Peyer's patch (tissue), 4 donors: ENCODE measurements at regions not wholly inside any gene's neighbourhood (a gene's known extent, or its start where the extent isn't known, plus 50 kb on each side); places are given as distances from the start of the nearest gene placed in this dataset.

Experiments used
- DNase-seq, 3 donors: peaks; one replicate each; pipeline ENCODE4 v3.0.0-alpha.2; 2017 to 2019
- H3K27ac ChIP-seq, 4 donors: fragments of 200-600 bp; sonication (generic); one replicate each; pipeline ENCODE4 v1.5.1; 2016 to 2019
- H3K27me3 ChIP-seq, 2 donors: fragments of 200-600 bp; sonication (generic); one replicate each; pipeline ENCODE4 v1.5.1; 2019
- H3K36me3 ChIP-seq, 3 donors: fragments of 200-600 bp; sonication (generic); one replicate each; pipeline ENCODE4 v1.5.1; 2016 to 2019
- H3K4me1 ChIP-seq, 4 donors: fragments of 200-600 bp; sonication (generic); one replicate each; pipeline ENCODE4 v1.5.1; 2016 to 2019
- H3K4me3 ChIP-seq, 4 donors: fragments of 200-600 bp; sonication (generic); 1 replicate in 3 of 4; 2 replicates in 1 of 4; pipeline ENCODE4 v1.5.1; 2016 to 2019; ENCODE audit warnings: mild to moderate bottlenecking in 1 of 4
- H3K9me3 ChIP-seq, 4 donors: fragments of 200-600 bp; sonication (generic); one replicate each; pipeline ENCODE4 v1.5.1; 2016 to 2019; ENCODE audit warnings: mild to moderate bottlenecking in 1 of 4
- POLR2A ChIP-seq, 2 donors: fragments of 450-650 bp; IDR thresholded peaks; one replicate each; pipeline ENCODE4 v1.5.1; 2017; ENCODE audit warnings: antibody characterized with exemption in 2 of 2, mild to moderate bottlenecking in 2 of 2, moderate library complexity in 2 of 2
- small RNA-seq, 2 donors: library from RNA; depleted of rRNA; stranded (forward); fragments of <200 nt; gene quantifications; one replicate each; pipeline ENCODE3, GENCODE V24; 2016
- TF ChIP-seq, protein P1 (sequence below), 6 experiments: fragments of 450-650 bp in 4 of 6; fragments of 200-600 bp in 2 of 6; sonication (generic) in 1 of 6; IDR thresholded peaks; one replicate each; pipeline ENCODE4 v1.5.1; 2017 to 2019; ENCODE audit warnings: antibody characterized with exemption in 6 of 6, mild to moderate bottlenecking in 3 of 6, moderate library complexity in 1 of 6

DNA sequence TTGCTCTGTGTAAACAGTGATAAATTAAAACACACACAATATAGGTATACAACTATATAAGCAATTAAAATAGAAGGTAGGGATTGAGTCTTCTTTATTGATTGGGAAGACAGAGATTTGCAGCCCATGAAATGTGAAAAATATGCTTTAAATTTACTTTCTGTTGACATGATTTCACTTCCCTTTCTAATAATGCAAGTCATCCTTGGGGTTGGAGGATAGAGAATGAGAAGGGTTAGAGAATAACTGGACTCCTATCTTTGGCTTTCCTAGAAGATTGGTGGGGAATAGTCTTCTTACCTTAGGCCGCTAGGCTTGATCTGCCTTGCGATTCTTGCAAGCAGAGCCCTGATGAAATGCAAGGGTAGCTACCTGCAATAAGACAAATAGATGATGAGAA is 339.8 kb downstream of the NYAP2 start:
- no peak for DNase-seq
- no peak overlapping the region for H3K27ac ChIP-seq
- no peak for TF ChIP-seq POLR2A (IDR thresholded peaks at IDR 0.05)
- TF ChIP-seq, protein P1, sequence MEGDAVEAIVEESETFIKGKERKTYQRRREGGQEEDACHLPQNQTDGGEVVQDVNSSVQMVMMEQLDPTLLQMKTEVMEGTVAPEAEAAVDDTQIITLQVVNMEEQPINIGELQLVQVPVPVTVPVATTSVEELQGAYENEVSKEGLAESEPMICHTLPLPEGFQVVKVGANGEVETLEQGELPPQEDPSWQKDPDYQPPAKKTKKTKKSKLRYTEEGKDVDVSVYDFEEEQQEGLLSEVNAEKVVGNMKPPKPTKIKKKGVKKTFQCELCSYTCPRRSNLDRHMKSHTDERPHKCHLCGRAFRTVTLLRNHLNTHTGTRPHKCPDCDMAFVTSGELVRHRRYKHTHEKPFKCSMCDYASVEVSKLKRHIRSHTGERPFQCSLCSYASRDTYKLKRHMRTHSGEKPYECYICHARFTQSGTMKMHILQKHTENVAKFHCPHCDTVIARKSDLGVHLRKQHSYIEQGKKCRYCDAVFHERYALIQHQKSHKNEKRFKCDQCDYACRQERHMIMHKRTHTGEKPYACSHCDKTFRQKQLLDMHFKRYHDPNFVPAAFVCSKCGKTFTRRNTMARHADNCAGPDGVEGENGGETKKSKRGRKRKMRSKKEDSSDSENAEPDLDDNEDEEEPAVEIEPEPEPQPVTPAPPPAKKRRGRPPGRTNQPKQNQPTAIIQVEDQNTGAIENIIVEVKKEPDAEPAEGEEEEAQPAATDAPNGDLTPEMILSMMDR (IDR thresholded peaks at IDR 0.05) = no peak
- no peaks in the 10 kb centered on the region for H3K4me1 ChIP-seq
- no peak overlapping the region for H3K4me3 ChIP-seq
- no peaks in the 10 kb centered on the region for H3K9me3 ChIP-seq
- no peaks in the 10 kb centered on the region for H3K36me3 ChIP-seq
- no peaks in the 10 kb centered on the region for H3K27me3 ChIP-seq

DNA sequence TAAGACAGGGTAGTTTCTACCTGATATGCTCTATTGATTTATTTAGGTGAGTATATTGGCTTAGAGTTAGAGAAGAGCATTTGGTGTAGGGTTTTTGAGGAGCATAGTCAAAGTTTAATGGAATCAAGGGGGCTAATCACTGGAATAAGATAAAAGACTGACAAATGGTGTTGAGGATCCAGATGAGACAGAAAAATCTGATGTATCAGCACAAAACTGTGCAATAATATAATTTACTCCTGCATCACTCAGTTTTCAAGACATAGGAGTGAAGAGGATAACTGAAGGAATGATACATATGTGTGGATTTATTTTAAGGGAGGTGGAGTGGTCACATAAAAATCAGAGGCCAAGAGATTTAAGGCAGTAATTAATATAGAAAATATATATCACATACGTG is 339.2 kb downstream of the NYAP2 start:
- no peak for DNase-seq
- no peak for TF ChIP-seq POLR2A (IDR thresholded peaks at IDR 0.05)
- TF ChIP-seq, protein P1 (IDR thresholded peaks at IDR 0.05) = no peak
- no peak overlapping the region for H3K4me3 ChIP-seq
- no peak overlapping the region for H3K27ac ChIP-seq
- H3K36me3 ChIP-seq = no peaks in the 10 kb centered on the region
- H3K27me3 ChIP-seq = no peaks in the 10 kb centered on the region
- H3K4me1 ChIP-seq = no peaks in the 10 kb centered on the region
- H3K9me3 ChIP-seq = no peaks in the 10 kb centered on the region

DNA sequence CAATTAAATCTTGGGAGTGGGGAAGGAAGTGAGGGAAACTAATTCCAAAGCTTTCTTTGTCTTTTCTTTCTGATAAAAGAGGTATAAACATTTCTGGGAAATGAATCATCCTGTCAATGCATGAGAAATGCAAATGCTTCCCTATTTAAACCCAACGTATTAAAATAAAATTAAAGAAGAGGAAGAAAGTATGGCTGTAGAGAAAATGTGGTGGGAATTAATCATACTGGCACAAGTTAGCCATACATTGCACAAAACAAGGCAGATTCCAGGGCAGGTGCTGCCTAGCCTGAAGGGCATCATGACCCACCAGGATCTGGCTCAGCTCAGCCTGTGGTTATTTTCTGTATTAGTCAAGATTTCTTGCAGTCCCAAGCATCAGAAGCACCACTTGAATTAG is 338.0 kb downstream of the NYAP2 start:
- no peak overlapping the region for H3K4me3 ChIP-seq
- TF ChIP-seq, protein P1 (IDR thresholded peaks at IDR 0.05) = no peak
- TF ChIP-seq POLR2A (IDR thresholded peaks at IDR 0.05) = no peak
- H3K4me1 ChIP-seq = no peaks in the 10 kb centered on the region
- no peaks in the 10 kb centered on the region for H3K9me3 ChIP-seq
- H3K36me3 ChIP-seq = no peaks in the 10 kb centered on the region
- H3K27me3 ChIP-seq = no peaks in the 10 kb centered on the region
- DNase-seq = no peak
- no peak overlapping the region for H3K27ac ChIP-seq

DNA sequence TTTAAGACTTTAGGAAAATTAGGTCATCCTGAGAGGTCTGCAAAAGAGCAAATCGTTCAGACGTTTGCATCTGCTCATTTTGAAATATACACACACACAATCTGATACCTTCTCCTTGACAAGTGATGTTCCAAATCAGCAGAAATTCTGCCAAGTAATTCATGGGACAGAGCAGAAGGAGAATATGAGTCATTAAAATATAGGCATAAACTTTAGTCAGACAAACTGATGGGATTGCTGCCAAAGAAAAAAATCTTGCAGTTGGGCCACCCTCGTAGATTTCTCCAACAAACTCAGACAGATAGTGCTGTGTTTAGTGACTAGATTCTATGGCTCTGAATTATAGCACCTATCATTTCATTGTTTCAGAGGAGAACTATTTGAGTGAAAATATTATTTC is 336.3 kb downstream of the NYAP2 start:
- no peaks in the 10 kb centered on the region for H3K9me3 ChIP-seq
- TF ChIP-seq, protein P1 (IDR thresholded peaks at IDR 0.05) = no peak
- no peak for TF ChIP-seq POLR2A (IDR thresholded peaks at IDR 0.05)
- H3K27me3 ChIP-seq = no peaks in the 10 kb centered on the region
- H3K36me3 ChIP-seq = no peaks in the 10 kb centered on the region
- H3K4me3 ChIP-seq = no peak overlapping the region
- no peak for DNase-seq
- H3K4me1 ChIP-seq = no peaks in the 10 kb centered on the region
- H3K27ac ChIP-seq = no peak overlapping the region

DNA sequence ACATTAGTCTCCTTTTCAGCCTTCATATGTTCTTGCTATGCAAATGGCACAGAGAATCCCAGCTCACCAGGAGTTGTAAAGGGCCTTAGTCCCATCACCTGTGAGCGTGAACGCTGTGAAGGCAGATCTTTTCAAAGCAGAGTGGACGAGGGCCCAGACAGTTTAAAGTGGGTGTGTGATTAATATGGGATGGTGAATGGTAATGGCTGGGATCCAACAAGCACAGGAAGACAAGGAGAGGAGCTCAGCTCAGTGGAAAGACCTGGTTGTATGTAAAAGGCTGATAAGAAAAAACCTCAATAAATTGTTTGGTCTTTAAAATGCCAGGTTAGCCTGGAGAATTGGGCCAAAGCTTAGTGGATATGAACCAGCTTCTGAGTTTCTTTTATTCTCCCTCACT is 326.2 kb downstream of the NYAP2 start:
- Histone ChIP-seq H3K9me3 (no peaks in the 10 kb centered on the region), H3K27me3 (no peaks in the 10 kb centered on the region), H3K4me1 (no peaks in the 10 kb centered on the region), H3K36me3 (no peaks in the 10 kb centered on the region), H3K4me3 (no peak overlapping the region), H3K27ac (no peak overlapping the region)
- no peak for DNase-seq
- TF ChIP-seq, protein P1 (IDR thresholded peaks at IDR 0.05) = no peak
- TF ChIP-seq POLR2A (IDR thresholded peaks at IDR 0.05) = no peak

Small RNA genes lying in the stretch of these regions (small RNA-seq; reads per million reads assigned to genes)
- gene AC068138.1 (0 reads per million in 2 donors), gene MIR5702 (0 reads per million in 2 donors)
